Uterus (tissue), 2 donors: ENCODE measurements at regions not wholly inside any gene's neighbourhood (a gene's known extent, or its start where the extent isn't known, plus 50 kb on each side); places are given as distances from the start of the nearest gene placed in this dataset.

Experiments used
- POLR2A ChIP-seq, 2 donors: fragments of 450-650 bp; IDR thresholded peaks; one replicate each; pipeline ENCODE4 v1.6.1; 2016; ENCODE audit warnings: antibody characterized with exemption in 2 of 2, mild to moderate bottlenecking in 1 of 2, moderate library complexity in 1 of 2
- TF ChIP-seq, protein P1 (sequence below), 4 experiments: fragments of 200-600 bp in 2 of 4; fragments of 450-650 bp in 2 of 4; sonication (generic) in 2 of 4; IDR thresholded peaks; one replicate each; pipeline ENCODE4 v1.5.1; 2016 to 2019; ENCODE audit warnings: antibody characterized with exemption in 4 of 4, mild to moderate bottlenecking in 2 of 4, moderate library complexity in 1 of 4

DNA sequence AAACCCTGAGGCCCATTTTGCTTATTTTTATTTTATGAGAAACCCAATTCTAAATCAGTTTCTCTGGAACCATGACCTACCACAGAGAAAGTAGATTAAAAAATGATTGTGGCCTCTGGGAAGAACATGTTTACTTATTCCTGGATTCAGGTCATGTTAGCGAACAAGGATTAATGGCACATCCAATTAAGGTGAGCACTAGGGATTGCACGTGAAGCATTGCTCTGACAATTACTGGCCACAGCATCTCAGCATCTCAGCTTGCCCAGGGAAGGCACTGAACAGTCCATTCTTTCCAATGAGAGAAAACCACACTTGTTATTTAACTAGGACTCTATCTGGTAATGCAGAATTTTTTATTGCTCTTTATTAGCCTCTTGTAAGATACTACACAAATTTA lies 119.8 kb downstream of the ZNF330 start:
- TF ChIP-seq, protein P1, sequence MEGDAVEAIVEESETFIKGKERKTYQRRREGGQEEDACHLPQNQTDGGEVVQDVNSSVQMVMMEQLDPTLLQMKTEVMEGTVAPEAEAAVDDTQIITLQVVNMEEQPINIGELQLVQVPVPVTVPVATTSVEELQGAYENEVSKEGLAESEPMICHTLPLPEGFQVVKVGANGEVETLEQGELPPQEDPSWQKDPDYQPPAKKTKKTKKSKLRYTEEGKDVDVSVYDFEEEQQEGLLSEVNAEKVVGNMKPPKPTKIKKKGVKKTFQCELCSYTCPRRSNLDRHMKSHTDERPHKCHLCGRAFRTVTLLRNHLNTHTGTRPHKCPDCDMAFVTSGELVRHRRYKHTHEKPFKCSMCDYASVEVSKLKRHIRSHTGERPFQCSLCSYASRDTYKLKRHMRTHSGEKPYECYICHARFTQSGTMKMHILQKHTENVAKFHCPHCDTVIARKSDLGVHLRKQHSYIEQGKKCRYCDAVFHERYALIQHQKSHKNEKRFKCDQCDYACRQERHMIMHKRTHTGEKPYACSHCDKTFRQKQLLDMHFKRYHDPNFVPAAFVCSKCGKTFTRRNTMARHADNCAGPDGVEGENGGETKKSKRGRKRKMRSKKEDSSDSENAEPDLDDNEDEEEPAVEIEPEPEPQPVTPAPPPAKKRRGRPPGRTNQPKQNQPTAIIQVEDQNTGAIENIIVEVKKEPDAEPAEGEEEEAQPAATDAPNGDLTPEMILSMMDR (IDR thresholded peaks at IDR 0.05): no peak
- no peak for TF ChIP-seq POLR2A (IDR thresholded peaks at IDR 0.05)
